SK-N-SH (cell line): ENCODE measurements at regions not wholly inside any gene's neighbourhood (a gene's known extent, or its start where the extent isn't known, plus 50 kb on each side); places are given as distances from the start of the nearest gene placed in this dataset.

Experiments
- CTCF ChIA-PET: fragments of 300-600, 350-600 bp; formaldehyde crosslinking; extraction: SDS; loops from one replicate; lab custom pipeline; 2021; lab: Yijun Ruan, JAX
- POLR2A ChIA-PET: fragments of 350-600 bp; sonication (Branson Sonifier 250); formaldehyde crosslinking; extraction: SDS; loops from one replicate; lab custom pipeline; 2020; ENCODE audit warnings: antibody characterized with exemption, inconsistent platforms; lab: Yijun Ruan, JAX
- DNase-seq: peaks from one replicate; pipeline ENCODE4 v3.0.0; 2012
- H2AFZ ChIP-seq: fragments of 200-600 bp; sonication (generic); 2 replicates; pipeline ENCODE4 v1.8.1; 2016; ENCODE audit warnings: antibody characterized with exemption, mild to moderate bottlenecking, low read depth
- H3F3A ChIP-seq: fragments of 200-600 bp; sonication (generic); replicated peaks from 2 replicates; pipeline ENCODE3; 2016; ENCODE audit warnings: antibody characterized with exemption, mild to moderate bottlenecking; ENCODE audit not compliant: insufficient read depth
- H3K27ac ChIP-seq, 2 experiments: fragments of 200-500 bp in 1 of 2; fragments of 200-600 bp in 1 of 2; sonication (Bioruptor generic) in 1 of 2; sonication (generic), shearing (Covaris generic) in 1 of 2; 2 replicates each; pipeline versions ENCODE4 v1.5.1 to v1.6.1; 2014 to 2016; ENCODE audit warnings: low read depth in 2 of 2, inconsistent platforms in 1 of 2, low read length in 1 of 2, mild to moderate bottlenecking in 1 of 2, mixed read lengths in 1 of 2
- H3K27me3 ChIP-seq: fragments of 200-600 bp; sonication (generic), shearing (Covaris generic); 2 replicates; pipeline ENCODE4 v1.6.1; 2016; ENCODE audit warnings: mixed run types; ENCODE audit not compliant: insufficient read depth
- H3K36me3 ChIP-seq, 2 experiments: fragments of 200-500 bp in 1 of 2; fragments of 200-600 bp in 1 of 2; sonication (Bioruptor generic) in 1 of 2; sonication (generic) in 1 of 2; replicated peaks in 1 of 2; 2 replicates each; pipeline versions ENCODE3 to v1.5.1; 2014 to 2016; ENCODE audit warnings: low read length in 1 of 2, mild to moderate bottlenecking in 1 of 2; ENCODE audit not compliant: insufficient read depth in 2 of 2, control insufficient read depth in 1 of 2
- H3K4me1 ChIP-seq, 2 experiments: fragments of 200-500 bp in 1 of 2; fragments of 200-600 bp in 1 of 2; sonication (Bioruptor generic) in 1 of 2; sonication (generic), shearing (Covaris generic) in 1 of 2; 2 replicates each; pipeline versions ENCODE4 v1.5.1 to v1.6.1; 2014 to 2016; ENCODE audit warnings: low read depth in 1 of 2, low read length in 1 of 2, mixed run types in 1 of 2; ENCODE audit not compliant: insufficient read depth in 2 of 2, control insufficient read depth in 1 of 2
- H3K4me2 ChIP-seq: fragments of 200-600 bp; sonication (generic), shearing (Covaris generic); 2 replicates; pipeline ENCODE4 v1.6.1; 2017; ENCODE audit warnings: mixed run types
- H3K4me3 ChIP-seq, 2 experiments: fragments of 200-500 bp in 1 of 2; fragments of 200-600 bp in 1 of 2; sonication (Bioruptor generic) in 1 of 2; sonication (generic), shearing (Covaris generic) in 1 of 2; 2 replicates each; pipeline versions ENCODE4 v1.5.1 to v1.8.1; 2014 to 2016; ENCODE audit warnings: low read depth in 2 of 2, inconsistent platforms in 1 of 2, low read length in 1 of 2, mild to moderate bottlenecking in 1 of 2, mixed read lengths in 1 of 2, moderate library complexity in 1 of 2
- H3K79me2 ChIP-seq: fragments of 200-600 bp; sonication (generic); 2 replicates; pipeline ENCODE4 v1.8.1; 2017; ENCODE audit warnings: mild to moderate bottlenecking; ENCODE audit not compliant: insufficient read depth
- H3K9ac ChIP-seq: fragments of 200-600 bp; sonication (generic); 2 replicates; pipeline ENCODE4 v1.6.1; 2017; ENCODE audit warnings: mixed run types
- H3K9me2 ChIP-seq: fragments of 200-600 bp; sonication (generic); 2 replicates; pipeline ENCODE4 v1.6.1; 2017; ENCODE audit warnings: mixed run types
- H3K9me3 ChIP-seq: fragments of 200-600 bp; sonication (generic); 2 replicates; pipeline ENCODE4 v1.6.1; 2017; ENCODE audit warnings: mixed run types, mild to moderate bottlenecking, moderate library complexity
- H4K20me1 ChIP-seq: fragments of 200-600 bp; sonication (generic); 2 replicates; pipeline ENCODE4 v1.6.1; 2017; ENCODE audit warnings: mild to moderate bottlenecking, mixed run types; ENCODE audit not compliant: insufficient read depth
- ELF1 ChIP-seq: IDR thresholded peaks from 2 replicates; pipeline ENCODE4 v1.4.0; 2012
- EP300 ChIP-seq, 2 experiments: IDR thresholded peaks; 2 replicates each; pipeline versions ENCODE4 v1.4.0 to v1.6.1; 2012; ENCODE audit warnings: borderline replicate concordance in 1 of 2, low read depth in 1 of 2, low read length in 1 of 2
- EZH2phosphoT487 ChIP-seq: fragments of 200-600 bp; sonication (generic); IDR thresholded peaks from 2 replicates; pipeline ENCODE4 v1.6.1; 2017; ENCODE audit warnings: low read depth, mixed run types, mild to moderate bottlenecking, antibody characterized with exemption, moderate library complexity, borderline replicate concordance
- FOSL2 ChIP-seq: IDR thresholded peaks from 2 replicates; pipeline ENCODE4 v1.4.0; 2012; ENCODE audit warnings: low read depth, mild to moderate bottlenecking, moderate library complexity, borderline replicate concordance
- FOXM1 ChIP-seq: IDR thresholded peaks from 2 replicates; pipeline ENCODE4 v1.4.0; 2012; ENCODE audit warnings: low read depth, mild to moderate bottlenecking
- GABPA ChIP-seq: IDR thresholded peaks from 2 replicates; pipeline ENCODE4 v1.4.0; 2012; ENCODE audit warnings: low read depth, mild to moderate bottlenecking
- IRF3 ChIP-seq: fragments of 150-350 bp; IDR thresholded peaks from 2 replicates; pipeline ENCODE4 v1.6.1; 2016; ENCODE audit warnings: mild to moderate bottlenecking, low read depth, low read length
- JUND ChIP-seq: IDR thresholded peaks from 2 replicates; pipeline ENCODE4 v1.4.0; 2012
- POLR2AphosphoS5 ChIP-seq: IDR thresholded peaks from 2 replicates; pipeline ENCODE4 v1.6.1; 2012; ENCODE audit warnings: low read depth, low read length
- RAD21 ChIP-seq: IDR thresholded peaks from 2 replicates; pipeline ENCODE4 v1.6.1; 2012; ENCODE audit warnings: mild to moderate bottlenecking, low read length
- REST ChIP-seq: IDR thresholded peaks from 2 replicates; pipeline ENCODE4 v1.6.1; 2012; ENCODE audit warnings: mild to moderate bottlenecking, low read depth, low read length, moderate library complexity
- RFX5 ChIP-seq: IDR thresholded peaks from 2 replicates; pipeline ENCODE4 v1.6.1; 2012; ENCODE audit warnings: mild to moderate bottlenecking, improper control_type of control experiment, low read length
- SMC3 ChIP-seq: IDR thresholded peaks from 2 replicates; pipeline ENCODE4 v1.6.1; 2012; ENCODE audit warnings: low read depth, low read length, improper control_type of control experiment
- TAF1 ChIP-seq: IDR thresholded peaks from 2 replicates; pipeline ENCODE4 v1.6.1; 2012; ENCODE audit warnings: low read depth, mild to moderate bottlenecking, low read length, moderate library complexity, borderline replicate concordance
- TCF12 ChIP-seq: IDR thresholded peaks from 2 replicates; pipeline ENCODE4 v1.4.0; 2012
- TEAD4 ChIP-seq: IDR thresholded peaks from 2 replicates; pipeline ENCODE4 v1.4.0; 2012; ENCODE audit warnings: mild to moderate bottlenecking, borderline replicate concordance; ENCODE audit not compliant: insufficient read depth
- USF1 ChIP-seq: IDR thresholded peaks from 2 replicates; pipeline ENCODE4 v1.4.0; 2012; ENCODE audit warnings: low read depth, borderline replicate concordance
- YY1 ChIP-seq: IDR thresholded peaks from 2 replicates; pipeline ENCODE4 v1.4.0; 2012; ENCODE audit warnings: low read depth, mild to moderate bottlenecking
- WGBS: methylation state at CpG from one replicate; pipeline ENCODE4 v1.1.6; 2017; ENCODE audit warnings: low lambda C conversion rate; 5-methylcytosine and 5-hydroxymethylcytosine counted together
- TF ChIP-seq, protein P1 (sequence below): IDR thresholded peaks from 2 replicates; pipeline ENCODE4 v1.4.0; 2012; ENCODE audit warnings: low read depth, borderline replicate concordance
- TF ChIP-seq, protein P2 (sequence below): fragments of 150-350 bp; IDR thresholded peaks from 2 replicates; pipeline ENCODE4 v1.6.1; 2017; ENCODE audit warnings: antibody characterized with exemption, low read length, low read depth, borderline replicate concordance

GRCh38 chr18:53586923-53587322 lies 637.5 kb downstream of the MBD2 start:
- Histone ChIP-seq H3K9ac (no peak overlapping the region), H4K20me1 (no peaks in the 10 kb centered on the region), H3K9me2 (no peaks in the 10 kb centered on the region), H3K36me3 (no peaks in the 10 kb centered on the region), H3K27ac (no peak overlapping the region), H3K4me1 (no peaks in the 10 kb centered on the region), H3K9me3 (0 out of 2 replicates have a peak, but pooled peaks cover 4% of the 10 kb centered on the region), H3K27me3 (no peaks in the 10 kb centered on the region), H3K4me2 (no peak overlapping the region), H3K79me2 (no peaks in the 10 kb centered on the region), H3K4me3 (no peak overlapping the region), H2AFZ (no peak overlapping the region), H3F3A (no peaks in the 10 kb centered on the region)
- POLR2A ChIA-PET, result no interaction called here
- 22% methylated on average over 4 of the region's 4 CpGs for WGBS
- CTCF ChIA-PET, result no interaction called here
- DNase-seq, result no peak
- TF ChIP-seq, protein P1, sequence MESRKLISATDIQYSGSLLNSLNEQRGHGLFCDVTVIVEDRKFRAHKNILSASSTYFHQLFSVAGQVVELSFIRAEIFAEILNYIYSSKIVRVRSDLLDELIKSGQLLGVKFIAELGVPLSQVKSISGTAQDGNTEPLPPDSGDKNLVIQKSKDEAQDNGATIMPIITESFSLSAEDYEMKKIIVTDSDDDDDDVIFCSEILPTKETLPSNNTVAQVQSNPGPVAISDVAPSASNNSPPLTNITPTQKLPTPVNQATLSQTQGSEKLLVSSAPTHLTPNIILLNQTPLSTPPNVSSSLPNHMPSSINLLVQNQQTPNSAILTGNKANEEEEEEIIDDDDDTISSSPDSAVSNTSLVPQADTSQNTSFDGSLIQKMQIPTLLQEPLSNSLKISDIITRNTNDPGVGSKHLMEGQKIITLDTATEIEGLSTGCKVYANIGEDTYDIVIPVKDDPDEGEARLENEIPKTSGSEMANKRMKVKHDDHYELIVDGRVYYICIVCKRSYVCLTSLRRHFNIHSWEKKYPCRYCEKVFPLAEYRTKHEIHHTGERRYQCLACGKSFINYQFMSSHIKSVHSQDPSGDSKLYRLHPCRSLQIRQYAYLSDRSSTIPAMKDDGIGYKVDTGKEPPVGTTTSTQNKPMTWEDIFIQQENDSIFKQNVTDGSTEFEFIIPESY, result no peak
- TF ChIP-seq, protein P2, sequence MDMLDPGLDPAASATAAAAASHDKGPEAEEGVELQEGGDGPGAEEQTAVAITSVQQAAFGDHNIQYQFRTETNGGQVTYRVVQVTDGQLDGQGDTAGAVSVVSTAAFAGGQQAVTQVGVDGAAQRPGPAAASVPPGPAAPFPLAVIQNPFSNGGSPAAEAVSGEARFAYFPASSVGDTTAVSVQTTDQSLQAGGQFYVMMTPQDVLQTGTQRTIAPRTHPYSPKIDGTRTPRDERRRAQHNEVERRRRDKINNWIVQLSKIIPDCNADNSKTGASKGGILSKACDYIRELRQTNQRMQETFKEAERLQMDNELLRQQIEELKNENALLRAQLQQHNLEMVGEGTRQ, result no peak
- TF ChIP-seq IRF3, result no peak
- TF ChIP-seq SMC3, result no peak
- TF ChIP-seq EZH2phosphoT487, result no peak
- TF ChIP-seq RAD21, result no peak
- TF ChIP-seq YY1, result no peak
- no peak for TF ChIP-seq TCF12
- no peak for TF ChIP-seq JUND
- TF ChIP-seq TEAD4, result no peak
- TF ChIP-seq RFX5, result no peak
- no peak for TF ChIP-seq REST
- no peak for TF ChIP-seq GABPA
- TF ChIP-seq POLR2AphosphoS5, result no peak
- no peak for TF ChIP-seq EP300 (IDR thresholded peaks at IDR 0.05; ENCODE audit: borderline replicate concordance in 1 of 2, low read depth in 1 of 2, low read length in 1 of 2)
- TF ChIP-seq TAF1, result no peak
- no peak for TF ChIP-seq ELF1
- no peak for TF ChIP-seq USF1
- no peak for TF ChIP-seq FOXM1
- TF ChIP-seq FOSL2, result no peak
